GM18498 (cell line): ENCODE measurements at regions not wholly inside any gene's neighbourhood (a gene's known extent, or its start where the extent isn't known, plus 50 kb on each side); places are given as distances from the start of the nearest gene placed in this dataset.

ENCODE experiments used
- ATAC-seq: cut with Tn5 transposase; IDR thresholded peaks from one replicate; pipeline ENCODE4 v1.9.1; 2021; ENCODE audit warnings: mild to moderate bottlenecking, moderate library complexity; ENCODE audit not compliant: unreplicated experiment

GRCh38 chr5:174307031-174307408 lies 261.5 kb downstream of the NSG2 start:
- no peak for ATAC-seq

GRCh38 chr5:174307656-174308271 lies 262.3 kb downstream of the NSG2 start:
- no peak for ATAC-seq

GRCh38 chr5:174309131-174309795 lies 263.8 kb downstream of the NSG2 start:
- ATAC-seq: no peak

- no peak for ATAC-seq
Observed at GRCh38 chr5:174310243-174310642, 264.7 kb downstream of the NSG2 start.

- ATAC-seq: no peak
Observed at GRCh38 chr5:174310706-174311105, 265.2 kb downstream of the NSG2 start.

- no peak for ATAC-seq
Observed at GRCh38 chr5:174311121-174311520, 265.6 kb downstream of the NSG2 start.

- ATAC-seq: peak; percentile 69
Observed at GRCh38 chr5:174311531-174312269, 266.2 kb downstream of the NSG2 start.

GRCh38 chr5:174312270-174312617 lies 266.7 kb downstream of the NSG2 start:
- no peak for ATAC-seq

GRCh38 chr5:174312641-174313040 lies 267.1 kb downstream of the NSG2 start:
- no peak for ATAC-seq

GRCh38 chr5:174313615-174314014 lies 268.1 kb downstream of the NSG2 start:
- ATAC-seq: no peak

- ATAC-seq: no peak
Observed at GRCh38 chr5:174314261-174314660, 268.8 kb downstream of the NSG2 start.

GRCh38 chr5:174315471-174315870 lies 270.0 kb downstream of the NSG2 start:
- no peak for ATAC-seq

- no peak for ATAC-seq
Observed at GRCh38 chr5:174315871-174316270, 270.4 kb downstream of the NSG2 start.

- no peak for ATAC-seq
Observed at GRCh38 chr5:174316326-174316725, 270.8 kb downstream of the NSG2 start.

- no peak for ATAC-seq
Observed at GRCh38 chr5:174317256-174317894, 271.9 kb downstream of the NSG2 start.

- no peak for ATAC-seq
Observed at GRCh38 chr5:174318578-174318977, 273.1 kb downstream of the NSG2 start.

GRCh38 chr5:174319551-174319950 lies 274.0 kb downstream of the NSG2 start:
- no peak for ATAC-seq

- no peak for ATAC-seq
Observed at GRCh38 chr5:174320051-174320450, 274.5 kb downstream of the NSG2 start.

GRCh38 chr5:174323878-174324281 lies 278.4 kb downstream of the NSG2 start:
- ATAC-seq: peak; percentile 88

- no peak for ATAC-seq
Observed at GRCh38 chr5:174324680-174325079, 279.2 kb downstream of the NSG2 start.

- no peak for ATAC-seq
Observed at GRCh38 chr5:174325431-174325830, 279.9 kb downstream of the NSG2 start.

GRCh38 chr5:174325961-174326360 lies 280.5 kb downstream of the NSG2 start:
- ATAC-seq: no peak
